ENCODE measurements at regions not wholly inside any gene's neighbourhood (a gene's known extent, or its start where the extent isn't known, plus 50 kb on each side); places are given as distances from the start of the nearest gene placed in this dataset.

DNA sequence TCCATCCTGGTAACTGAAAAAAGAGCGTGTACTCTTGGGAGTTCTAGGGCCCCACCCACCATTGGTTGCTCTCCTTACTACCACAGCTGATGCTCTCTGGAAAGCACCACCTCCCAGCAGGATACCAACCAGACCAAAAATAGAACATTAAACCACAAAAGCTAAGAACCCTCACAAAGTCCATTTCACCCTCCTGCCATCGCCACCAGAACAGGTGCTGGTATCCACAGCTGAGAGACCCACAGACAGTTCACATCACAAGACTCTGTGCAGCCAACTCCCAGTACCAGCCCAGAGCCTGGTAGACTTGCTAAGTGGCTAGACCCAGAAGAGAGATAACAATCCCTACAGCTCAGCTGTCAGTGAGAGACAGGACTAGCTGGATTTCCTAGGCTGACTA is 240.6 kb downstream of the PABPC4L start:
- ATAC-seq (ENCODE audit: low FRiP score in 2 of 2) = no peak
- no peak for DNase-seq
- WGBS, 2 donors = 87 to 95% methylated on average over 2 of the region's 2 CpGs
- no peak for TF ChIP-seq EP300 (IDR thresholded peaks at IDR 0.05)
- no peak overlapping the region for H3K4me3 ChIP-seq
- no peaks in the 10 kb centered on the region for H3K4me1 ChIP-seq
- peaks cover 0 to 11% (median 0%) of the 10 kb centered on the region in 4 donors for H3K9me3 ChIP-seq
- H3K27ac ChIP-seq = no peak overlapping the region
- no peaks in the 10 kb centered on the region for H3K27me3 ChIP-seq
- no peaks in the 10 kb centered on the region for H3K36me3 ChIP-seq

DNA sequence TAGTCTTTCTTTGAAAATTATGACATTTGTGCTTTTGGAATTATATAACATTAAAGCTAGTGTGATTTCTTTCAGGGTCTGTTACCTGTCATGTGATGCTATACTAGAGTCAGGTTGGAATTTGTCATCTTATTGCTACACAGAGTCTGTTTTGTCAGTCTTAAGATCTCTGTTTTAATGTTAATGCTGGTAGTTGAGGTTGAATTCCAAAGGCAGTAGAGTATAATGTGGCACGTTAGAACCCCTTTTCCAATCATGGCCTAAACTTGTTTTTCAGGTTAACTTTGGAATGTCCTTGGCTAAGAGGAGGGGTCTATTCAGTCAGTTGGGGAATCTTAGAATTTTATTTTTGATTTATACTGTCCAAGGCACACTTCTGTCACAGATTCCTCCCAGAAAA is 258.5 kb downstream of the PABPC4L start:
- TF ChIP-seq, protein P1, sequence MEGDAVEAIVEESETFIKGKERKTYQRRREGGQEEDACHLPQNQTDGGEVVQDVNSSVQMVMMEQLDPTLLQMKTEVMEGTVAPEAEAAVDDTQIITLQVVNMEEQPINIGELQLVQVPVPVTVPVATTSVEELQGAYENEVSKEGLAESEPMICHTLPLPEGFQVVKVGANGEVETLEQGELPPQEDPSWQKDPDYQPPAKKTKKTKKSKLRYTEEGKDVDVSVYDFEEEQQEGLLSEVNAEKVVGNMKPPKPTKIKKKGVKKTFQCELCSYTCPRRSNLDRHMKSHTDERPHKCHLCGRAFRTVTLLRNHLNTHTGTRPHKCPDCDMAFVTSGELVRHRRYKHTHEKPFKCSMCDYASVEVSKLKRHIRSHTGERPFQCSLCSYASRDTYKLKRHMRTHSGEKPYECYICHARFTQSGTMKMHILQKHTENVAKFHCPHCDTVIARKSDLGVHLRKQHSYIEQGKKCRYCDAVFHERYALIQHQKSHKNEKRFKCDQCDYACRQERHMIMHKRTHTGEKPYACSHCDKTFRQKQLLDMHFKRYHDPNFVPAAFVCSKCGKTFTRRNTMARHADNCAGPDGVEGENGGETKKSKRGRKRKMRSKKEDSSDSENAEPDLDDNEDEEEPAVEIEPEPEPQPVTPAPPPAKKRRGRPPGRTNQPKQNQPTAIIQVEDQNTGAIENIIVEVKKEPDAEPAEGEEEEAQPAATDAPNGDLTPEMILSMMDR (IDR thresholded peaks at IDR 0.05) = no peak
- TF ChIP-seq POLR2A (IDR thresholded peaks at IDR 0.05) = no peak
- TF ChIP-seq POLR2AphosphoS5 (IDR thresholded peaks at IDR 0.05) = no peak
- TF ChIP-seq EP300 (IDR thresholded peaks at IDR 0.05) = no peak

GRCh38 chr4:133938061-133938460 is 263.5 kb downstream of the PABPC4L start:
- TF ChIP-seq, protein P1 (IDR thresholded peaks at IDR 0.05) = no peak
- TF ChIP-seq POLR2AphosphoS5 (IDR thresholded peaks at IDR 0.05) = no peak
- no peak for TF ChIP-seq EP300 (IDR thresholded peaks at IDR 0.05)
- TF ChIP-seq POLR2A (IDR thresholded peaks at IDR 0.05) = no peak
- H3K9me3 ChIP-seq = no peaks in the 10 kb centered on the region
- H3K4me3 ChIP-seq = no peak overlapping the region
- H3K27me3 ChIP-seq = no peaks in the 10 kb centered on the region
- DNase-seq (no peak), ATAC-seq (ENCODE audit: low FRiP score in 2 of 2) (no peak)
- H3K36me3 ChIP-seq = no peaks in the 10 kb centered on the region
- no peak overlapping the region for H3K27ac ChIP-seq
- no peaks in the 10 kb centered on the region for H3K4me1 ChIP-seq

More for the DNA sequence above, 258.5 kb downstream of the PABPC4L start:
- Histone ChIP-seq H3K4me3 (no peak overlapping the region), H3K27me3 (no peaks in the 10 kb centered on the region), H3K27ac (no peak overlapping the region), H3K9me3 (no peaks in the 10 kb centered on the region), H3K36me3 (no peaks in the 10 kb centered on the region), H3K4me1 (no peaks in the 10 kb centered on the region)
- ATAC-seq (ENCODE audit: low FRiP score in 2 of 2) (no peak), DNase-seq (no peak)
- WGBS, 2 donors = 53 to 58% methylated on average over 1 of the region's 1 CpG

- no peaks in the 10 kb centered on the region for H3K4me1 ChIP-seq
- DNase-seq (no peak), ATAC-seq (ENCODE audit: low FRiP score in 2 of 2) (no peak)
- no peak overlapping the region for H3K27ac ChIP-seq
- H3K4me3 ChIP-seq = no peak overlapping the region
- no peak for TF ChIP-seq POLR2A (IDR thresholded peaks at IDR 0.05)
- TF ChIP-seq POLR2AphosphoS5 (IDR thresholded peaks at IDR 0.05) = no peak
- TF ChIP-seq, protein P1 (IDR thresholded peaks at IDR 0.05) = no peak
- no peak for TF ChIP-seq EP300 (IDR thresholded peaks at IDR 0.05)
- no peaks in the 10 kb centered on the region for H3K9me3 ChIP-seq
- WGBS, 2 donors = 83 to 93% methylated on average over 1 of the region's 1 CpG
- H3K27me3 ChIP-seq = no peaks in the 10 kb centered on the region
- no peaks in the 10 kb centered on the region for H3K36me3 ChIP-seq
Measured at GRCh38 chr4:133929531-133930239, 271.9 kb downstream of the PABPC4L start.

DNA sequence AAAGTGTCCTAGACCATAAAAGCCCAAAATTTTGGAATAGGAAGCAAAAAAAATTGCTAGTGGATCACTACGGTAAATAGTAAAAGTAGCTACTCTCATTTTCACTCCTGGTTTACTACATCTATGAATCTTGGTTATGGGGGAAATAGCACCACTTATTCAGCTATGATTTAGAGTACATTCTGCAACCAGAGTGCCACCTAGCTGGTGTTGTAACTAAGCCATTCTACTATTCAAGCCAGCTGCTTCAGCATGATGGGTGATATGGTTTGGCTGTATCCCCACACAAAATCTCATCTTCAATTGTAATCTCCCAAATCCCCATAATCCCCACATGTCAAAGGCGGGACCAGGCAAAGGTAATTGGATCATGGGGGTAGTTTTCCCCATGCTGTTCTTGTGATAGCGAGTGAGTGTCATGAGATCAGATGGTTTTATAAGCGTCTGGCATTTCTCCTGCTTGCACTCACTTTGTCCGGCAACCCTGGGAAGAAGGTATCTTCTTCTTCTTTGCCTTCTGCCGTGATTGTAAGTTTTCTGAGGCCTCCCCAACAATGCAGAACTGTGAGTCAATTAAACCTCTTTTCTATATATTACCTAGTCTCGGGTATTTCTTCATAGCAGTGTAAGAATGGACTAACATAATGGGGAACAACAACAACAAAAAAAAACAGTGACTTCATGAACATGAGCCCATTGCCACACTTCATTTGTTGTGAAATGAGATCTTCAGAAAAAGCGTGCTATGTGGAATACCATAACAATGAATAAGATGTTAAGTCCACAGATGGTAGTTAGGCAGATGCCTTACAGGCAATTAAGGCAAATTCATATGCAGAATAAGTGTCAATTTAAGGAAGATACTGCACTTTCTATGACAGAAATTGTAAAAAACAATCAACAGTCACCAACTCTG is 280.1 kb downstream of the PABPC4L start:
- WGBS, 2 donors = 88 to 93% methylated on average over 8 of the region's 8 CpGs
- H3K4me3 ChIP-seq = no peak overlapping the region
- no peak overlapping the region for H3K27ac ChIP-seq
- no peaks in the 10 kb centered on the region for H3K27me3 ChIP-seq
- no peaks in the 10 kb centered on the region for H3K9me3 ChIP-seq
- H3K4me1 ChIP-seq = no peaks in the 10 kb centered on the region
- TF ChIP-seq EP300 (IDR thresholded peaks at IDR 0.05) = no peak
- TF ChIP-seq POLR2A (IDR thresholded peaks at IDR 0.05) = no peak
- TF ChIP-seq, protein P1 (IDR thresholded peaks at IDR 0.05) = no peak
- TF ChIP-seq POLR2AphosphoS5 (IDR thresholded peaks at IDR 0.05) = no peak
- ATAC-seq (ENCODE audit: low FRiP score in 2 of 2) (no peak), DNase-seq (no peak)
- H3K36me3 ChIP-seq = no peaks in the 10 kb centered on the region

All from upper lobe of left lung (tissue), 6 donors.